Gastroesophageal sphincter (tissue), 4 donors: ENCODE measurements at regions not wholly inside any gene's neighbourhood (a gene's known extent, or its start where the extent isn't known, plus 50 kb on each side); places are given as distances from the start of the nearest gene placed in this dataset.
"Not testable (repeated sequence)": the region's sequence is repeated elsewhere in the genome, so short reads cannot be mapped to it uniquely, and the experiment has no call there.

Experiments used
- ATAC-seq: fragments of 150-250 bp; one replicate; pipeline ENCODE4 v1.9.1; 2016; ENCODE audit warnings: mild to moderate bottlenecking, moderate library complexity
- H3K27ac ChIP-seq, 4 donors: fragments of 200-600 bp; sonication (generic) in 3 of 4; 1 replicate in 3 of 4; 2 replicates in 1 of 4; pipeline ENCODE4 v1.5.1; 2016 to 2019
- H3K27me3 ChIP-seq: fragments of 200-600 bp; sonication (generic); one replicate; pipeline ENCODE4 v1.5.1; 2019
- H3K36me3 ChIP-seq, 2 donors: fragments of 200-600 bp; sonication (generic); one replicate each; pipeline ENCODE4 v1.5.1; 2019; ENCODE audit warnings: control low read depth in 1 of 2
- H3K4me1 ChIP-seq, 3 donors: fragments of 200-600 bp; sonication (generic); 1 replicate in 2 of 3; 2 replicates in 1 of 3; pipeline ENCODE4 v1.5.1; 2016 to 2019; ENCODE audit warnings: control low read depth in 2 of 3
- H3K4me3 ChIP-seq, 2 donors: fragments of 200-600 bp; sonication (generic); one replicate each; pipeline ENCODE4 v1.5.1; 2019; ENCODE audit warnings: mild to moderate bottlenecking in 1 of 2, moderate library complexity in 1 of 2
- H3K9me3 ChIP-seq, 3 donors: fragments of 200-600 bp; sonication (generic); one replicate each; pipeline ENCODE4 v1.5.1; 2017 to 2019; ENCODE audit warnings: control low read depth in 2 of 3
- EP300 ChIP-seq: sonication (generic); formaldehyde crosslinking; IDR thresholded peaks from one replicate; pipeline ENCODE4 v1.6.1; 2017; ENCODE audit warnings: antibody characterized with exemption, mild to moderate bottlenecking
- POLR2A ChIP-seq, 2 donors: fragments of 450-650 bp; IDR thresholded peaks; one replicate each; pipeline ENCODE4 v1.6.1; 2017; ENCODE audit warnings: antibody characterized with exemption in 2 of 2, mild to moderate bottlenecking in 2 of 2, moderate library complexity in 1 of 2
- POLR2AphosphoS5 ChIP-seq: sonication (generic); formaldehyde crosslinking; IDR thresholded peaks from one replicate; pipeline ENCODE4 v1.6.1; 2017; ENCODE audit warnings: antibody characterized with exemption
- WGBS, 2 donors: methylation state at CpG; one replicate each; pipeline ENCODE4 v1.1.5; 2018; ENCODE audit warnings: low coverage in 1 of 2; 5-methylcytosine and 5-hydroxymethylcytosine counted together
- TF ChIP-seq, protein P1 (sequence below), 4 experiments: fragments of 200-600 bp in 2 of 4; fragments of 450-650 bp in 2 of 4; sonication (generic) in 1 of 4; IDR thresholded peaks; one replicate each; pipeline ENCODE4 v1.5.1; 2017 to 2019; ENCODE audit warnings: antibody characterized with exemption in 4 of 4, mild to moderate bottlenecking in 2 of 4, moderate library complexity in 2 of 4

DNA sequence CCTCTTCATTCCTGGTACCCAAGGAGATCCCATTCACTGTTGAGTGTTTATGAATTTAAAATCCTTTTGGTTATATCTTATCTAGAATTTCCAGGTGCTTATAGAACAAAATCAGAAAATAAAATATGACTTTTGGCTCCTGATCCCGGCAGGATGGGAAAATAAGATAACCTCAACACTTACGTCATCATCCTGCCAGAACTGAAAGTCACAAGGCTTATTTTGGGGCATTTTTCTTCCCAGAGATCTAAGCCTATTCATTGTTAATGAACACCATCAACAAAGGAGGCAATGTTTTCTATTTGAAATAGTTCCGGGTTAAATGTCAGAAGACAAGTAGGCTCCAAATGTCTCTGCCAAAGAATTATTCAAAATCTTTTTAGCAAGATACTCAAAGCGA, 580.6 kb downstream of the TFAP2A start:
- H3K4me3 ChIP-seq, result no peak overlapping the region
- no peaks in the 10 kb centered on the region for H3K36me3 ChIP-seq
- no peaks in the 10 kb centered on the region for H3K9me3 ChIP-seq
- no peaks in the 10 kb centered on the region for H3K27me3 ChIP-seq
- TF ChIP-seq, protein P1, sequence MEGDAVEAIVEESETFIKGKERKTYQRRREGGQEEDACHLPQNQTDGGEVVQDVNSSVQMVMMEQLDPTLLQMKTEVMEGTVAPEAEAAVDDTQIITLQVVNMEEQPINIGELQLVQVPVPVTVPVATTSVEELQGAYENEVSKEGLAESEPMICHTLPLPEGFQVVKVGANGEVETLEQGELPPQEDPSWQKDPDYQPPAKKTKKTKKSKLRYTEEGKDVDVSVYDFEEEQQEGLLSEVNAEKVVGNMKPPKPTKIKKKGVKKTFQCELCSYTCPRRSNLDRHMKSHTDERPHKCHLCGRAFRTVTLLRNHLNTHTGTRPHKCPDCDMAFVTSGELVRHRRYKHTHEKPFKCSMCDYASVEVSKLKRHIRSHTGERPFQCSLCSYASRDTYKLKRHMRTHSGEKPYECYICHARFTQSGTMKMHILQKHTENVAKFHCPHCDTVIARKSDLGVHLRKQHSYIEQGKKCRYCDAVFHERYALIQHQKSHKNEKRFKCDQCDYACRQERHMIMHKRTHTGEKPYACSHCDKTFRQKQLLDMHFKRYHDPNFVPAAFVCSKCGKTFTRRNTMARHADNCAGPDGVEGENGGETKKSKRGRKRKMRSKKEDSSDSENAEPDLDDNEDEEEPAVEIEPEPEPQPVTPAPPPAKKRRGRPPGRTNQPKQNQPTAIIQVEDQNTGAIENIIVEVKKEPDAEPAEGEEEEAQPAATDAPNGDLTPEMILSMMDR (IDR thresholded peaks at IDR 0.05), result no peak
- no peak for TF ChIP-seq POLR2AphosphoS5
- no peak for TF ChIP-seq POLR2A (IDR thresholded peaks at IDR 0.05)
- TF ChIP-seq EP300, result no peak
- H3K4me1 ChIP-seq, result no peaks in the 10 kb centered on the region
- ATAC-seq, result no peak
- 60 to 78% methylated on average over 4 of the region's 4 CpGs for WGBS, 2 donors
- no peak overlapping the region for H3K27ac ChIP-seq

DNA sequence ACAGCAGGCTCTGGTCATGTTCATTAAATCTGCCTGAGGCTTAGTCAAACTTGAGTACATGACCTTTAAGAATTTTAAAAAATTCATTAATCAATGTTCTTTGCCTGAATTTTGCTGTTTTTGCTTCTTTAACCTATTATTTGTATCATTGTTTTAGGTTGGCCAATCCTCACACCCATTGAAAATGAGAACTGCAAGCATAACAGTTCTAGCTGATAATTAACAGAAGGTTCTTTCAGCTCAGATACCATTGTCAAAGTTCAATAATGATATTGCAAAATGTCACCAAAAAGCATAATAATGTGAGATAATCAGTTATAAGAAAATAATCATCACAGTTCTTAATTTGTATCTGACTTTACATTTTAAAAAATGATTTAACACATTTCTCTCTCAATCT, 583.1 kb downstream of the TFAP2A start:
- Histone ChIP-seq H3K36me3 (no peaks in the 10 kb centered on the region), H3K4me1 (no peaks in the 10 kb centered on the region), H3K27ac (no peak overlapping the region), H3K9me3 (no peaks in the 10 kb centered on the region), H3K27me3 (no peaks in the 10 kb centered on the region), H3K4me3 (no peak overlapping the region)
- no peak for ATAC-seq
- TF ChIP-seq, protein P1 (IDR thresholded peaks at IDR 0.05), result no peak
- no peak for TF ChIP-seq POLR2A (IDR thresholded peaks at IDR 0.05)
- TF ChIP-seq EP300, result no peak
- TF ChIP-seq POLR2AphosphoS5, result no peak

DNA sequence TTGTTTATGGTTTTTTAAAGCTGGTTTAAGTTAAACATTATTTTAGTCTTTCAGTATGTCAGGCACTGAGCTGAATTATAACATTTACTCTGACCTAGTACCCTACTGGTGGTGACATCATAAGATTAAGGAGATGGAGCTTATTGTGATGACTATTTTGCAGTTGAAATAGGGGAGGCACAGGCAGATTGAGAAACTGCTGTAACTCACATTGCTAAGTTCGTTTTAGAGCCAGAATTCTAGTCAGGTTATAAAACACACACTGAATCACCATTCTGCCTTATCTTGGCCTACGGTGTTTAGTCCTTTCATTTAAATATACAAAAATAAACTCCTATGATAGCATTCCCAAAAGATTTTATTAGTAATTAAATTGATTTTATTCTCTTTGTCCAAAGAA, 584.1 kb downstream of the TFAP2A start:
- ATAC-seq, result no peak
- H3K27ac ChIP-seq, result no peak overlapping the region
- TF ChIP-seq, protein P1 (IDR thresholded peaks at IDR 0.05), result no peak
- TF ChIP-seq POLR2AphosphoS5 (no peak), EP300 (no peak), POLR2A (IDR thresholded peaks at IDR 0.05) (no peak)
- H3K36me3 ChIP-seq, result no peaks in the 10 kb centered on the region
- H3K4me1 ChIP-seq, result no peaks in the 10 kb centered on the region
- no peaks in the 10 kb centered on the region for H3K9me3 ChIP-seq
- H3K27me3 ChIP-seq, result no peaks in the 10 kb centered on the region
- no peak overlapping the region for H3K4me3 ChIP-seq
- WGBS, 2 donors, result 33 to 37% methylated on average over 2 of the region's 2 CpGs

DNA sequence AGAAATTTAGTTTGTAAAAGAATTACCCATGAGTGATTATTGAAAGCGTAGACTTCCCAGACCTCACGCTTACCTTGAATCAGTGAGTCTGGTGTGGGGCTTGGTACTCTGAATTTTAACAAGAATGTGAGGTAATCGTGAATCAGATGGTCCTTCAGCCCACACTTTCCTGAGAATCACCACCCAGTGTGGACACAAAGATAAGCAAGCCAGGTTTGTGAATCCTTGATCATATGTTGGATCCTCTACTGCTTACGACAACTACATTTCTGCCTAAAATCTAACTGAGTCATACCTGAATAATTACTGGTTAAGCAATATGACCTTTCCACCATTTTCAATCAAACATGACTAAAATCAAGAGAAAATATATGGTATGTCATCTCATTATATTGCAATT, 589.3 kb downstream of the TFAP2A start:
- no peaks in the 10 kb centered on the region for H3K4me1 ChIP-seq
- H3K9me3 ChIP-seq, result no peaks in the 10 kb centered on the region
- TF ChIP-seq POLR2AphosphoS5 (no peak), EP300 (no peak), POLR2A (IDR thresholded peaks at IDR 0.05) (no peak)
- TF ChIP-seq, protein P1 (IDR thresholded peaks at IDR 0.05), result no peak
- no peaks in the 10 kb centered on the region for H3K27me3 ChIP-seq
- H3K27ac ChIP-seq, result no peak overlapping the region
- no peaks in the 10 kb centered on the region for H3K36me3 ChIP-seq
- WGBS, 2 donors, result 92% methylated on average over 4 of the region's 4 CpGs; no CpG with 5 or more reads in 1 of the 2 donors
- ATAC-seq, result no peak
- H3K4me3 ChIP-seq, result no peak overlapping the region

DNA sequence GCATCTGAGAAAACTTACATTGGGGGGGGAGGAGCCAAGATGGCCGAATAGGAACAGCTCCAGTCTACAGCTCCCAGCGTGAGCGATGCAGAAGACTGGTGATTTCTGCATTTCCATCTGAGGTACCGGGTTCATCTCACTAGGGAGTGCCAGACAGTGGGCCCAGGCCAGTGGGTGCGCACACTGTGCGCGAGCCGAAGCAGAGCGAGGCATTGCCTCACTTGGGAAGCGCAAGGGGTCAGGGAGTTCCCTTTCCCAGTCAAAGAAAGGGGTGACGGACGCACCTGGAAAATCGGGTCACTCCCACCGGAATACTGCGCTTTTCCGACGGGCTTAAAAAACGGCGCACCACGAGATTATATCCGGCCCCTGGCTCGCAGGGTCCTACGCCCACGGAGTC, 604.1 kb downstream of the TFAP2A start:
- not testable (repeated sequence) for H3K27me3 ChIP-seq, H3K4me3 ChIP-seq, ATAC-seq, H3K9me3 ChIP-seq, H3K4me1 ChIP-seq, H3K36me3 ChIP-seq, H3K27ac ChIP-seq
- 100% methylated on average over 1 of the region's 24 CpGs; no CpG with 5 or more reads in 1 of the 2 donors for WGBS, 2 donors

DNA sequence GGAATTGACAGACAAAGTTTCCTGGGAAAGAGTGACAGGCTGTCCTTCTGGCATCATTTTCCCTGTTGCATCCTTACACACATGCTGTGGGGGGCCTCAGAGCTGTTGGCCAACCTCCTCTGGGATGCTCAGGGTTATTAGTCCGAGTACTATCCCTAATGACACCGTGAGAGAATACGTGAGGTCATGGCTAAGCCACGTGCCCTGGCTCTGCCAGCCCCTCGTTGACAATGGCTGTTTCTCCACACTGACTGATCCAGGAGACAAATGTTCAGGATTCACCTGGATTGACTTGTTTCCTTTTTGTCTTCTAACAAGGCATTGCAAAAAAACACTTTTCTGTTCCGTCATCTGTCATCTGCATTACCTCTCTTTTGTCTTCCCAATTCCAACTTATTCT, 604.6 kb downstream of the TFAP2A start:
- Histone ChIP-seq H3K4me1 (no peaks in the 10 kb centered on the region), H3K9me3 (no peaks in the 10 kb centered on the region), H3K36me3 (no peaks in the 10 kb centered on the region), H3K27ac (no peak overlapping the region), H3K27me3 (no peaks in the 10 kb centered on the region), H3K4me3 (no peak overlapping the region)
- ATAC-seq, result no peak
- no peak for TF ChIP-seq POLR2A (IDR thresholded peaks at IDR 0.05)
- TF ChIP-seq, protein P1 (IDR thresholded peaks at IDR 0.05), result no peak
- no peak for TF ChIP-seq EP300
- TF ChIP-seq POLR2AphosphoS5, result no peak
- 80 to 82% methylated on average over 1 to 6 of the region's 6 CpGs for WGBS, 2 donors
